Glomerular visceral epithelial cell (primary cell): ENCODE measurements at regions not wholly inside any gene's neighbourhood (a gene's known extent, or its start where the extent isn't known, plus 50 kb on each side); places are given as distances from the start of the nearest gene placed in this dataset.
A peak's percentile ranks its signal among the peaks of the same experiment; 100 is the strongest.

ENCODE experiments used
- DNase-seq: peaks from one replicate; pipeline ENCODE4 v3.0.0-alpha.2; 2016; ENCODE audit errors: extremely low spot score

DNA sequence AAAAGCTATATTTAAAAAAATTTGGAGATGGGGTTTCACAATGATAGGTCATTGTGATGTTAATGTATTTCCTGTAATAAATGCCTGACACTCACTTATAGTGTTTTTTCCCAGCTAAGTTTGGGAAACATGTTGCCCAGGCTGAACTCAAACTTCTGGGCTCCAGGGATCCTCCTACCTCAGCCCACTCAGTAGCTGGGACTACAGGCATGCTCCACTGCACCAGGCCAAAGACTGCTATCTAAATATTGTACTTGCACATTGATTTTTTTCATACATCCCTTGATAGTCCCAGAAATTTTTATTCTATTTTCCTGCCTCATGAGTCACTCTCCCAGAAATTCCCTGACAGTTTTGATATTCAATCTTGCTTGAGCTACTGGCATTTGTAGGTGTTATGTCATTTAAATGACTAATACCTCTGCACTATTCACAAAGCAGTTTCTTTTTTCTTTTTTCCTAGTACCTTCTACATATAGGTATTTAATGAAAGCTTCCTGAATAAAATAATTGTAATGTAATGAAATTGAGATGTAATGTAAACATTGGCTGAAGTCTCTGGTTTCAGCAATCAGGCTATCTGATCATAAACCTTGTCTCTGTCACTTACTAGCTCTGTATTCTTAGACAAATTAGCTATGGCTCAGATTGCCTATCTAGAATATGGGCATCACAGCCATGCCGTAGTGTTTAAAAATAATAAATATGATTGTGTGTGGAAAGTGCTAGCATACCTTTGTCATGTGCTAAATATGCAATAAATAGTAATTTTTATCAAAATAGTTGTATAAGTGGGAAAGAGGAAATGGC is 1973.0 kb upstream of the AGA start:
- DNase-seq: peak; percentile 62

DNA sequence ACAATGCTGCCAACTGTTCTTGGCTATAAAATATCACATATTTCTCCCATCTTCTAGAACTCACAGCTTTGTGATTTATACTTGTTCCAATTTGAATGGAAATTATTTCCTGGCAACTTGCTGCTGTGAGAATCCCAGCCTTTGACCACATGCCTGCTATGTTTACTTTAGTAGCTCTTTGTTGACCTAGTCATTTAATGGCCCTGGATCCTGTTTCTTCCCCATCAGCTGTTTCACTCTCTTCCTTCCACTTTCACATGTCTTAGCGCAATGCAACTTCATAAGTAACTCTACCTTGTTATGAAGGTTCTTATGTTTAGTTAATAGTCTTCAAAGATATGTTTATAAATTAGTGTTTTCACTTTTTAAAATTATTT is 1973.6 kb upstream of the AGA start:
- peak; percentile 5 for DNase-seq

GRCh38 chr4:179417357-179417756 is 1975.1 kb upstream of the AGA start:
- no peak for DNase-seq

DNA sequence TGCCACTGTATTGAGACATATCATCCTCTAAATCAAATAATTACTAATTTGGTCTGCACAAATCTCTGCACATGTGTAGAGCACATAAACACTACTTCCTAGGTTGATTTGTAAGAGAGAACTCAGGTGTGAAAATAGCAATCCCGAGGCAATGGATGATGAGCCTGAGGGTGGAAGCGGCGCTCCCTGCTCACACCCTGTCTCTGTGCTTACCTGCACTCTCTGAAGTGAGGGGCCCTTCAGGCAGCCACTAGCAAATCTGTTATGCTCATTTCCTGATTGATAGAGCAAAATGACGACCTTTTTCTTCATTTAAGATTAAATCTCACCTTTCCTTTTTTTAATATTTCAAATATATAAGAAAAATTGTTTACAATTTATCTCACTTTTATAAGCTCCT is 1995.7 kb upstream of the AGA start:
- no peak for DNase-seq

DNA sequence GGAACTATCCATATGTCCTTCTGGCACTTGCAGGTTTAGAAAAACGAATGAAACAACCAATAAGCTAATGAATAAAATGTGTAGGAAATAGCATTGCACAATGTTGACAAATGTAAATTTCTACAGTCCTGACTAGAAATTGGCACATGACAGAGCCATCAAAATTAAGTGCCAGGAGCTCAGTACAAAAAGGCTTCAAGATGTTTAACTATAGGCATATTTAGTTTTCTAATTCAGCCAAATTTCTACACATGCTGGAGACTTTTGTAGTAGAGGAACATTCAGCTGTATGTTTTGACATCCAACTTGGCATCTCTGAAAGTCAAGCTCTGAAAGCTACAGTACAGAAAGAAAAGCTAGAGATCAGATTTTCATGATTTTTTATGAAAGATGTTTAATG is 1999.4 kb upstream of the AGA start:
- DNase-seq: no peak

DNA sequence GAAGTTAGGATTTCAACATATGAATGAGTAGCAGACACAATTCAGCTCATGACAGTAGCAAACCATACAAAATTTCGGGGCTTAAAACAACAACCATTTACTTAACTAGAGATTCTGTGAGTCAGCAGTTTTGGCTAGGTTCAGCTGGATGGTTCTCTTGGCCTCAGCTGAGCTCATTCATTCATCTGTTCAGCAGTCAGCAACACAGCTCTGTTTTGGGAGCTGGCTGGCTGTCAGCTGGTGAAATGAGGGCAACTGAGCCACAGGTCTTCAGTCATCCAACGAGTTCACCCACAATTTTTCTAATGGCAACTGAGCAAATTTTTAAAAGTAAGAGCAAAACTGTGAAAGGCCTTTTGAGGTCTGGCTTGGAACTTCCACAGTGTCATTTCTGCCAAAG is 2005.1 kb upstream of the AGA start:
- no peak for DNase-seq

GRCh38 chr4:179465131-179465797 is 2023.0 kb upstream of the AGA start:
- DNase-seq: peak; percentile 19

DNA sequence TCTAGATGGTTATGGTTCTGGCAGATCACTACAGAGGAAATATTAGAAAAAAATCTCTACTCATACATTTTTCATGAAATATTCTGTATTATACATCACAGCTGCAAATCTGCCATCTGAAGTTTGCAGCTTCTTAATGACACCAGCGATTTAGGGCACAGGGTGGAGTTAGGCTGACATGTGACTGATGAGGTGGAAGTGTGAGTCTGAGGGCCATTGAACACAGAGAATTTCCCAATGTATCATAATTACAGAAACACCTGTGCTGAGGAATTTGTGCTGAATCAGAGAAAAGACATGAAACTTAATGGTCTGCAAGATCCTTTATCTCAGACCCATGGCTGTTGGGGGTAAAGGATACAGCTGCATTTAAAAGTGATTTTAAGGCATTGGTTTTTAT is 2025.6 kb upstream of the AGA start:
- no peak for DNase-seq

DNA sequence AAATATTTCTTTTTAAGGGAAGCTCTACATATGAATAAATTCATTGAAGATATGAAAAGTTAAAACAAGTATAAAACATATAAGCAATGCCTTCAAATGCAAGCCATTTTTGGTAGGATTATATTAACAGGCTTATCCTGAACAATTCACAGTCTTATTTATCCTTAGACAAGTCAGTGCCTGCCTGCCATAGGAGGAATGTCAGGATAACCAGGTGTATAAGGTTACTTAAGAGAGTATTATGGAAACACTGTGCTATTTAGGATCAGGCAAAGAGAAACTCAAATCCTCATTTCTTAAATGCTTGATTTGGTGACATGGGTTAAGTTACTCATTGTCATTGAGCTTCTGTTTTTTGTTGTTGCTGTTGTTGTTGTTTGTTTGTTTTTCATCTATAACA is 2029.9 kb upstream of the AGA start:
- no peak for DNase-seq

DNA sequence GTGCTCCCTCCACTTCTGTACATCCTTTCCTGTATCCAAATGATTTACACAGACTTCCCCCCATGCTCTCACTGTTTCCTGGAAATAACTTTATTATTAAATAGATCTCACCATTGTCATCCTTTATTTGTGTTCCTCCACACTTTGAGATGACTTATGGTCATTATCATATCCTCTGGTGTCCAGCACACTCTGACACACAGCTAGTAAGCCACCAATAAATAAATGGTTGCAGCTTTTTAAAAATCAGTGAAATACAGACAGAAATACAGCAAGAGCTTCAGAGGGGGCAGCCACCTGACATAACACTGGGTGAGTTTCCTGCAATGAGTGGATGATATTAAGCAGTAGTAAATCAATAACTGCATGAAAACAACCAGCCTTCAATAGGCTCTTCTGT is 2036.4 kb upstream of the AGA start:
- no peak for DNase-seq

DNA sequence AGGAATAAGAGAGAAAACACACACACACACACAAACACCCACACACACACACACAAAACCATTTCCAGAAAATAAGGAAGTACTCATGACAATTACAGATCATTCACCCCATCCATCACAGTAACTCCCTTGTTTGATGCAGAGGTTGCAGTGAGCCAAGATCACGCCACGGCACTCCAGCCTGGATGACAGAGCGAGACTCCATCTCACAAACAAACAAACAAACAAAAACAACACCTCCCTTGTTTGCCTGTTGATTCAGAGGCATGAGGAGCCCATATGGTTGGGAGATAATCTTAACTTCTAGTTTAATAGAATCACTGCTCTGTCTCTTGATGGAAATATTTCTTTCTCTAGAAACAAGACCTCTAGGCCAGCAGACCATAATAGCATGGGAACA is 2043.5 kb upstream of the AGA start:
- DNase-seq: no peak

- DNase-seq: no peak
These were observed 2044.5 kb upstream of the AGA start for GRCh38 chr4:179486570-179487335.

DNA sequence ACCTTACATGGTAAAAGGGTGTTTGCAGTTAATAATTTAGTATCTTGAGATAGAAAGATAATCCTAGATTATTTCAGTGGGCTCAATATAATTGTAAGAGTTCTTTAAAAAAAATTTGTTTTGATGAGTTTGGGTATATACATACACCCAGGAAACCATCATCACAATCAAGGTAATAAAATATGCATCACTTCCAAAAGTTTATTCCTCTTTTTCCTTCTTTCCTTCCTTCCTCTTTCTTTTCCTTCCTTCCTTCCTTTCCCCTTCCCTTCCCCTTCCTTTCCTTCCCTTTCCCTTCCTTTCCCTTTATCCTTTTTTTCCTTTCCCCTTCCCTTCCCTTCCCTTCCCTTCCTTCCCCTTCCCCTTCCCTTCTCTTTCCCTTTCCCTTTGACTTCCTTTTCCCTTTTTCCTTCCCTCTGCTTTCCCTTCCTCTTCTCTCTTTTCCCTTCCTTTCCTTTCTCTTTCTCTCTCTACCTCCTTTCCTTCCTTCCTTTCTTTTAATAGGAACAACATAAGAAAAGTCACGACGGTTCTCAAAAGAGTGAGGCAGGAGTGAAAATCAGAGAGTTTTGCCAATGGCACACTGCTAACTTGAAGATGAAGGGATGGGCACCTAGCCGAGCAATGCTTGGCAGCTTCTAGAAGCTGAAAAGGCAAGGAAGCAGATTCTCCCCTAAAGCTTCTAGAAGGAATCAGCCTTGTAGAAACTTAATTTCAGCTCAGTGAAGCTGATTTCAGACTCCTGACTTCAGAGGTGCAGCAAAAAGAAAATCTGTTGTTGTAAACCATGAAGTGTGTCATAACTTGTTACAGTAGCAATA is 2050.2 kb upstream of the AGA start:
- no peak for DNase-seq

DNA sequence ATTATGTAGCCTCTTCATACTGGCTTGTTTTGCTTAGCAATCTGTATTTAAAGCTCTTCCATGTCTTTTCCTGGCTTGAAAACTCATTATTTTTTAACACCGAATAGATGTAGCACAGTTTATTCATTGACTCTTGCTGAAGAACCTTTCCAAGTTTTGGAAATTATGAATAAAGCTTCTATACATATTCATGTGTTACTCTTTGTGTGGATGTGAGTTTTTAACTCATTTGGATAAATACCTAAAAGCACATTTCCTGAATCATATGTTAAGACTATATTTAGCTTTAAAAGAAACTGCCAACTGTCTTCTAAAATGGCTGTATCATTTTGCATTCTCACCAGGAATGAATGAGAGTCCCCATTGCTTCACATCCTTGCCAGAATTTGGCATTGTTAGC is 2061.7 kb upstream of the AGA start:
- DNase-seq: no peak

DNA sequence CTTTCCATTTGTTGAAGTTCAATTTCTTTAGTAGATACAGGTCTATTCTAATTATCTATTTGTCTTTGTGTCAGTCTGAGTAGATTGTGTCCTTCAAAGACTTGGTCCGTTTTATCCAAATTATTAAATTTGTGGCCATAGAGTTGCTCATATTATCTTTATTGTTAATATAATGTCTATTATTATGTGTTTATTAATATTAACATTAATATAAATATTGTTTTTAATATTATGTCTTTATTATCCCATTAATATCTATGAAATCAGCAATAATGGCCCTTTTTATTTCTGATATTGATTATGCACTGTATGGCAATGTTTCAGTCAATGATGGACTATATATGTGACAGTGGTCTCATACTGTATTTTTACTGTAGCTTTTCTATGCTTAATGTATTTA is 2067.3 kb upstream of the AGA start:
- no peak for DNase-seq

DNA sequence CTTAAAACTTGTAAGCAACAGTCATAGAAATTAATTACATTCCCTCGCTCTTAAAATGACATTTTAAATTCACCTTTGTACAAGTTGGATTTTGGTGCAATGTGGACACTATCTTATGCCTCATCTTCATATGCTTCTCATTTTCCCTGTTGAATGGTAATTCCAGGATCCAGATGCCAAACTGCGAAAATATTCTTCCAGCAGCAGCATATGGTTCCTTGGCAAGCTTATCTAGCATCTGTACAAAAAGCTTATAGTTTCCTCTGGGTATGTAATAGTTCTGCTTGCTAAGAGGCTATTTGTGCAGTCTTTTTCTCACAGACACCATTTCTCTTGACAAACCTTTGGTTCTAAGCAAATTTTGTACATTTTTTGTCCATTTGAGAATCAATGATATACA is 2079.7 kb upstream of the AGA start:
- no peak for DNase-seq

GRCh38 chr4:179530958-179531357 is 2088.7 kb upstream of the AGA start:
- DNase-seq: no peak

DNA sequence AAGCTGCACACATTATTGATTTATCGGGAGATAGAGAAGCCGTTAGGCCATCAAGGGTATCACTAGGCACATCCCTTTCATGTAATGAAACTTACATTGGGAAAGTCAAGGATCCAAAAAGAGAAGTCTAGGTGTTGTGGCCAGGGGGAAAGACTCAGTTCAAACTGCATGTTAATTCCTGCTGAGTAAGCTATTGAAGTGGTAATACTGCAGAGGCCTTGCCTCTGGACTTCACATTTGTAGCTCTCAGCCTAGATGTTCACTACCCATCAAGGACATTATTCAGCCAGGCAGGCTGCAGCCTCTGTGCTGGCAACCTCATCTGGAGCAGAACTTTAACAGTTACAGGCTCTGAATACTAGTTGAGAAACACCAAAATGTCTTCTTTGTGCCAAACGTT is 2094.5 kb upstream of the AGA start:
- no peak for DNase-seq

- DNase-seq: no peak
These were observed 2097.4 kb upstream of the AGA start for GRCh38 chr4:179539641-179540040.

- DNase-seq: no peak
These were observed 2101.5 kb upstream of the AGA start for GRCh38 chr4:179543771-179544170.

DNA sequence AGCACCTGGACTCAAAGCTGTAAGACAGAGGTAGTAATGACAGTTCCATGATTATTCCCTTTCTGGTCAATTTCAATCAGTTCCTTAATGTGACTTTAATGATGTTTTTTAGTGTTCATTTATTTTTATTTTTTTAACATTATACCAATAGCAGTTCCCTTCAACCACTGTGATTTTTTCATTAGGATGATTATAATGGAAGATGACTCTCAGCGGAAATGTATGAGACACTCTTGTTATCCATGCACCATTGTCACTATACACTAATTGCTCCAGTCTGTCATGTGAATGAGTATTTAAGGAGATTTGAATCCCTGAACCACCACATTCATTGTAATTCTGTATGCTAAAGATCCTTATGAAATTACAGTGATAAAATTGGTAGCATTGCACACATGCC is 2102.3 kb upstream of the AGA start:
- DNase-seq: no peak

GRCh38 chr4:179552131-179552530 is 2109.9 kb upstream of the AGA start:
- no peak for DNase-seq
